GM12873 (cell line): ENCODE measurements at regions not wholly inside any gene's neighbourhood (a gene's known extent, or its start where the extent isn't known, plus 50 kb on each side); places are given as distances from the start of the nearest gene placed in this dataset.

ENCODE experiments used
- CTCF ChIP-seq: IDR thresholded peaks from 2 replicates; pipeline ENCODE4 v1.5.1; 2012; ENCODE audit warnings: low read depth, mild to moderate bottlenecking, moderate library complexity, low read length, control low read depth; ENCODE audit not compliant: insufficient read depth; ENCODE audit errors: missing control alignments

- TF ChIP-seq CTCF, result no peak
Measured at GRCh38 chr5:143701493-143701892, 110.5 kb upstream of the HMHB1 start.

GRCh38 chr5:143700994-143701393, 111.0 kb upstream of the HMHB1 start:
- no peak for TF ChIP-seq CTCF

- no peak for TF ChIP-seq CTCF
Measured at GRCh38 chr5:143699121-143699520, 112.8 kb upstream of the HMHB1 start.

GRCh38 chr5:143698574-143698973, 113.4 kb upstream of the HMHB1 start:
- TF ChIP-seq CTCF, result no peak

- no peak for TF ChIP-seq CTCF
Measured at GRCh38 chr5:143696921-143697320, 115.0 kb upstream of the HMHB1 start.

GRCh38 chr5:143695941-143696340, 116.0 kb upstream of the HMHB1 start:
- TF ChIP-seq CTCF, result no peak

GRCh38 chr5:143695244-143695864, 116.6 kb upstream of the HMHB1 start:
- TF ChIP-seq CTCF, result no peak

- no peak for TF ChIP-seq CTCF
Measured at GRCh38 chr5:143694357-143694756, 117.6 kb upstream of the HMHB1 start.
